H1 (cell line): ENCODE measurements at regions not wholly inside any gene's neighbourhood (a gene's known extent, or its start where the extent isn't known, plus 50 kb on each side); places are given as distances from the start of the nearest gene placed in this dataset.

Source experiments
- CTCF ChIA-PET: fragments of 300-600 bp; sonication (Branson Sonifier 250); formaldehyde crosslinking; loops from one replicate; lab custom pipeline; 2021; ENCODE audit not compliant: partially characterized antibody; lab: Charles Lee
- POLR2A ChIA-PET: fragments of 300-600 bp; sonication (Branson Sonifier 250); formaldehyde crosslinking; loops from one replicate; lab custom pipeline; 2021; ENCODE audit warnings: inconsistent platforms; ENCODE audit not compliant: partially characterized antibody; lab: Charles Lee
- DNase-seq, 2 experiments: peaks; one replicate each; pipeline versions ENCODE4 v3.0.0 to v3.0.0-alpha.2; 2010 to 2022; ENCODE audit warnings: low spot score in 2 of 2, low read depth in 1 of 2, mixed read lengths in 1 of 2
- FAIRE-seq: peaks from 2 replicates; lab custom pipeline; 2011; peaks lifted over from hg19 to GRCh38; lab: Jason Lieb, UNC
- H2AFZ ChIP-seq: 2 replicates; pipeline ENCODE4 v1.8.1; 2012; ENCODE audit warnings: low read length, inconsistent platforms
- H2AK5ac ChIP-seq: 2 replicates; pipeline ENCODE4 v1.6.1; 2013; ENCODE audit warnings: low read depth, low read length
- H2BK120ac ChIP-seq: replicated peaks from 2 replicates; pipeline ENCODE3; 2013; ENCODE audit warnings: low read depth, low read length, inconsistent platforms
- H2BK12ac ChIP-seq: 2 replicates; pipeline ENCODE4 v1.6.1; 2013; ENCODE audit warnings: low read depth, low read length
- H2BK15ac ChIP-seq: 2 replicates; pipeline ENCODE4 v1.6.1; 2013; ENCODE audit warnings: low read length
- H2BK20ac ChIP-seq: 2 replicates; pipeline ENCODE4 v1.6.1; 2013; ENCODE audit warnings: low read length
- H2BK5ac ChIP-seq: 2 replicates; pipeline ENCODE4 v1.6.1; 2013; ENCODE audit warnings: low read depth, low read length
- H3K14ac ChIP-seq: 2 replicates; pipeline ENCODE4 v1.6.1; 2013; ENCODE audit warnings: inconsistent platforms; ENCODE audit not compliant: insufficient read length
- H3K18ac ChIP-seq: 2 replicates; pipeline ENCODE4 v1.6.1; 2013; ENCODE audit warnings: low read length; ENCODE audit errors: extremely low read depth
- H3K23ac ChIP-seq: 2 replicates; pipeline ENCODE4 v1.6.1; 2013; ENCODE audit warnings: inconsistent platforms; ENCODE audit not compliant: insufficient read length
- H3K23me2 ChIP-seq: 2 replicates; pipeline ENCODE4 v1.6.1; 2013; ENCODE audit warnings: low read depth, low read length
- H3K27ac ChIP-seq: 2 replicates; pipeline ENCODE4 v1.6.1; 2011; ENCODE audit warnings: low read depth, low read length, inconsistent platforms
- H3K27me3 ChIP-seq, 4 experiments: replicated peaks in 1 of 4; 1 replicate in 1 of 4; 2 replicates in 3 of 4; pipeline versions ENCODE4 v1.6.1 to v1.8.1; 2011 to 2013; ENCODE audit warnings: low read length in 3 of 4, mild to moderate bottlenecking in 3 of 4, inconsistent platforms in 2 of 4, mixed read lengths in 2 of 4, moderate library complexity in 1 of 4; ENCODE audit not compliant: control insufficient read depth in 3 of 4, insufficient read depth in 3 of 4; ENCODE audit errors: extremely low read depth in 1 of 4
- H3K36me3 ChIP-seq, 4 experiments: 2 replicates each; pipeline versions ENCODE4 v1.6.1 to v1.8.1; 2011 to 2013; ENCODE audit warnings: mild to moderate bottlenecking in 4 of 4, low read length in 3 of 4, moderate library complexity in 2 of 4, control low read depth in 1 of 4, inconsistent platforms in 1 of 4; ENCODE audit not compliant: insufficient read depth in 4 of 4, control insufficient read depth in 2 of 4
- H3K4ac ChIP-seq: replicated peaks from 2 replicates; pipeline ENCODE3; 2013; ENCODE audit warnings: low read length, low read depth, mixed read lengths, inconsistent platforms; ENCODE audit not compliant: insufficient read length
- H3K4me1 ChIP-seq, 4 experiments: replicated peaks in 1 of 4; 1 replicate in 1 of 4; 2 replicates in 3 of 4; pipeline versions ENCODE4 v1.6.1 to v1.8.1; 2011 to 2013; ENCODE audit warnings: low read length in 3 of 4, inconsistent platforms in 2 of 4, mixed read lengths in 1 of 4; ENCODE audit not compliant: insufficient read depth in 4 of 4, control insufficient read depth in 3 of 4
- H3K4me2 ChIP-seq, 2 experiments: 2 replicates each; pipeline versions ENCODE4 v1.6.1 to v1.8.1; 2011 to 2013; ENCODE audit warnings: low read depth in 2 of 2, low read length in 2 of 2, control low read depth in 1 of 2, inconsistent platforms in 1 of 2, mild to moderate bottlenecking in 1 of 2; ENCODE audit not compliant: insufficient read depth in 1 of 2
- H3K4me3 ChIP-seq, 4 experiments: fragments of 200-600, 300-600 bp in 1 of 4; sonication (generic), shearing (Covaris generic), sonication (Bioruptor Twin) in 1 of 4; 2 replicates each; pipeline versions ENCODE4 v1.5.1 to v1.8.1; 2011 to 2016; ENCODE audit warnings: low read length in 4 of 4, low read depth in 3 of 4, control low read depth in 2 of 4, inconsistent platforms in 2 of 4, mild to moderate bottlenecking in 2 of 4, mixed read lengths in 1 of 4, moderate library complexity in 1 of 4; ENCODE audit not compliant: insufficient read depth in 2 of 4; ENCODE audit errors: extremely low read depth in 1 of 4
- H3K56ac ChIP-seq: replicated peaks from 2 replicates; pipeline ENCODE3; 2013; ENCODE audit warnings: low read depth, mild to moderate bottlenecking, mixed read lengths, low read length, inconsistent platforms; ENCODE audit not compliant: insufficient read length
- H3K79me1 ChIP-seq: 2 replicates; pipeline ENCODE4 v1.6.1; 2013; ENCODE audit warnings: low read depth, low read length, control low read depth
- H3K79me2 ChIP-seq, 2 experiments: 2 replicates each; pipeline versions ENCODE4 v1.6.1 to v1.8.1; 2012 to 2013; ENCODE audit warnings: low read length in 2 of 2, mild to moderate bottlenecking in 2 of 2, inconsistent platforms in 1 of 2; ENCODE audit not compliant: insufficient read depth in 2 of 2, control insufficient read depth in 1 of 2
- H3K9ac ChIP-seq, 4 experiments: replicated peaks in 1 of 4; 1 replicate in 1 of 4; 2 replicates in 3 of 4; pipeline versions ENCODE4 v1.6.1 to v1.8.1; 2011 to 2013; ENCODE audit warnings: low read depth in 3 of 4, low read length in 3 of 4, control low read depth in 2 of 4, mild to moderate bottlenecking in 2 of 4, moderate library complexity in 2 of 4, inconsistent platforms in 1 of 4; ENCODE audit errors: extremely low read depth in 1 of 4
- H3K9me3 ChIP-seq, 2 experiments: 2 replicates each; pipeline versions ENCODE4 v1.6.1 to v1.8.1; 2012 to 2013; ENCODE audit warnings: mild to moderate bottlenecking in 2 of 2, moderate library complexity in 2 of 2, control low read depth in 1 of 2, inconsistent platforms in 1 of 2, low read depth in 1 of 2, low read length in 1 of 2, mixed read lengths in 1 of 2; ENCODE audit not compliant: insufficient read depth in 2 of 2
- H4K20me1 ChIP-seq, 2 experiments: replicated peaks in 1 of 2; 2 replicates each; pipeline versions ENCODE3 to v1.8.1; 2011 to 2013; ENCODE audit warnings: inconsistent platforms in 2 of 2, low read length in 2 of 2, mild to moderate bottlenecking in 1 of 2; ENCODE audit not compliant: insufficient read depth in 2 of 2, control insufficient read depth in 1 of 2
- H4K5ac ChIP-seq: 2 replicates; pipeline ENCODE4 v1.6.1; 2013; ENCODE audit warnings: low read length, low read depth, mixed read lengths, inconsistent platforms; ENCODE audit not compliant: insufficient read length
- H4K8ac ChIP-seq: 2 replicates; pipeline ENCODE4 v1.8.0; 2013; ENCODE audit warnings: mild to moderate bottlenecking, moderate library complexity, low read length, inconsistent platforms; ENCODE audit not compliant: insufficient read depth; ENCODE audit errors: extremely low read depth
- H4K91ac ChIP-seq: replicated peaks from 2 replicates; pipeline ENCODE3; 2013; ENCODE audit warnings: low read length, mixed read lengths, inconsistent platforms; ENCODE audit not compliant: insufficient read length
- BRCA1 ChIP-seq: IDR thresholded peaks from 2 replicates; pipeline ENCODE4 v1.6.1; 2012; ENCODE audit warnings: low read depth, low read length, improper control_type of control experiment
- CHD1 ChIP-seq: IDR thresholded peaks from 2 replicates; pipeline ENCODE4 v1.6.1; 2012; ENCODE audit warnings: low read depth, low read length, improper control_type of control experiment
- EP300 ChIP-seq, 2 experiments: IDR thresholded peaks; 1 replicate in 1 of 2; 2 replicates in 1 of 2; pipeline ENCODE4 v1.6.1; 2011 to 2012; ENCODE audit warnings: low read depth in 2 of 2, low read length in 2 of 2, mild to moderate bottlenecking in 2 of 2, borderline replicate concordance in 1 of 2, inconsistent platforms in 1 of 2, moderate library complexity in 1 of 2
- EZH2 ChIP-seq: fragments of 200-600 bp; sonication (generic); IDR thresholded peaks from 2 replicates; pipeline ENCODE4 v1.7.1; 2012; ENCODE audit warnings: low read depth, mild to moderate bottlenecking, moderate library complexity, low read length, inconsistent platforms; ENCODE audit not compliant: severe bottlenecking
- HDAC2 ChIP-seq, 2 experiments: fragments of 300-600 bp in 1 of 2; sonication (generic) in 1 of 2; IDR thresholded peaks; 2 replicates each; pipeline ENCODE4 v1.6.1; 2011 to 2012; ENCODE audit warnings: low read depth in 2 of 2, low read length in 2 of 2, mild to moderate bottlenecking in 2 of 2, moderate library complexity in 2 of 2, borderline replicate concordance in 1 of 2, inconsistent platforms in 1 of 2
- HDAC6 ChIP-seq: IDR thresholded peaks from one replicate; pipeline ENCODE4 v1.7.1; 2012; ENCODE audit warnings: low read depth, mild to moderate bottlenecking, inconsistent platforms, low read length, moderate library complexity
- KDM4A ChIP-seq: IDR thresholded peaks from one replicate; pipeline ENCODE4 v1.7.1; 2012; ENCODE audit warnings: low read depth, mild to moderate bottlenecking, moderate library complexity, low read length, inconsistent platforms; ENCODE audit not compliant: severe bottlenecking
- MAFK ChIP-seq: IDR thresholded peaks from 2 replicates; pipeline ENCODE4 v1.6.1; 2012; ENCODE audit warnings: low read depth, mild to moderate bottlenecking, improper control_type of control experiment, low read length
- POLR2A ChIP-seq, 2 experiments: IDR thresholded peaks; 1 replicate in 1 of 2; 2 replicates in 1 of 2; pipeline ENCODE4 v1.6.1; 2011; ENCODE audit warnings: low read depth in 2 of 2, low read length in 2 of 2, mild to moderate bottlenecking in 2 of 2; ENCODE audit errors: control extremely low read depth in 1 of 2
- SIN3A ChIP-seq, 2 experiments: IDR thresholded peaks in 1 of 2; conservative IDR thresholded peaks in 1 of 2; 2 replicates each; pipeline ENCODE4 v1.6.1; 2011 to 2012; ENCODE audit warnings: low read length in 2 of 2, improper control_type of control experiment in 1 of 2, low read depth in 1 of 2, mild to moderate bottlenecking in 1 of 2
- TAF1 ChIP-seq: IDR thresholded peaks from 2 replicates; pipeline ENCODE4 v1.6.1; 2011; ENCODE audit warnings: mild to moderate bottlenecking, low read depth, low read length
- TCF12 ChIP-seq: IDR thresholded peaks from 2 replicates; pipeline ENCODE4 v1.6.1; 2011; ENCODE audit warnings: low read depth, mild to moderate bottlenecking, low read length
- USF2 ChIP-seq: IDR thresholded peaks from 2 replicates; pipeline ENCODE4 v1.6.1; 2011; ENCODE audit warnings: low read length, improper control_type of control experiment
- ZNF274 ChIP-seq: IDR thresholded peaks from 2 replicates; pipeline ENCODE4 v1.7.0; 2012; ENCODE audit warnings: low read length, borderline replicate concordance; ENCODE audit errors: extremely low read depth
- WGBS, 2 experiments: shearing (Covaris generic) in 1 of 2; methylation state at CpG; one replicate each; pipeline versions ENCODE4 v1.1.6 to v1.1.7; 2013 to 2015; ENCODE audit warnings: low lambda C conversion rate in 2 of 2, mixed read lengths in 2 of 2, inconsistent platforms in 1 of 2, low coverage in 1 of 2, missing lambda C conversion rate in 1 of 2; ENCODE audit not compliant: insufficient replicate concordance in 2 of 2, insufficient coverage in 1 of 2, insufficient read length in 1 of 2; ENCODE audit errors: extremely low coverage in 1 of 2, missing lambda C conversion rate in 1 of 2; 5-methylcytosine and 5-hydroxymethylcytosine counted together

DNA sequence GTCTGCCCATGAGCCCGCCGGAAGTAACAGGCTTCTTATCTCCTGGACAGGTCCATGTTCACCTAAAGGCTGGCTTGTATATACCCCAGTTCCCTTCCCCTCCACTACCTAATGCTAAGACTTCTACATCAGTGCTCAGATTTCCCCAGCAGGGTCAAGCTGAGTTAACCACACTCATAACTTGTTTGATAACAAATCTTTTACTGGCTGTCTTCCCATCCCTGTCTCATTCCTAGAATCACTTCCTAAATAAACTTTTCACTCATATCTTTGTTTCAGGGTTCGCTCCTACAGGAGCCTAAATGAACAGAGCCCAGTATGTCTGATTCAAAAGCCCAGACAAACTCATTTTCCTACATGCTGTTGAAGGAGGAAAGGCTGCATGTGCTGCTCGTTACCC is 94.0 kb upstream of the SOX11 start:
- no peak overlapping the region for H2BK120ac ChIP-seq
- no peak overlapping the region for H2AK5ac ChIP-seq
- 86% methylated on average over 4 of the region's 4 CpGs; no CpG with 5 or more reads in 1 of the 2 experiments for WGBS, 2 experiments
- H4K8ac ChIP-seq, result no peak overlapping the region
- DNase-seq, result no peak
- no peak overlapping the region for H4K5ac ChIP-seq
- H3K9me3 ChIP-seq, result no peaks in the 10 kb centered on the region
- H3K9ac ChIP-seq, result no peak overlapping the region
- H2BK12ac ChIP-seq, result no peak overlapping the region
- no peaks in the 10 kb centered on the region for H3K23me2 ChIP-seq
- H2BK20ac ChIP-seq, result no peak overlapping the region
- no peaks in the 10 kb centered on the region for H3K4me1 ChIP-seq
- POLR2A ChIA-PET, result no interaction called here
- H3K4ac ChIP-seq, result no peak overlapping the region
- no peak overlapping the region for H3K4me3 ChIP-seq
- H3K14ac ChIP-seq, result no peak overlapping the region
- CTCF ChIA-PET, result interaction anchor here (1.3 kb wide), 1 partner anchor 317 kb away, joined by 3 read pairs; no protein-coding TSS in a partner anchor
- no peak overlapping the region for H2BK5ac ChIP-seq
- H4K20me1 ChIP-seq, result no peaks in the 10 kb centered on the region
- FAIRE-seq, result no peak
- H2BK15ac ChIP-seq, result no peak overlapping the region
- no peak overlapping the region for H3K4me2 ChIP-seq
- H3K36me3 ChIP-seq, result no peaks in the 10 kb centered on the region
- no peak overlapping the region for H4K91ac ChIP-seq
- no peak overlapping the region for H3K56ac ChIP-seq
- no peak overlapping the region for H3K18ac ChIP-seq
- H3K27ac ChIP-seq, result no peak overlapping the region
- H3K27me3 ChIP-seq, result no peaks in the 10 kb centered on the region
- H3K23ac ChIP-seq, result no peak overlapping the region
- no peaks in the 10 kb centered on the region for H3K79me2 ChIP-seq
- H3K79me1 ChIP-seq, result no peaks in the 10 kb centered on the region
- no peak overlapping the region for H2AFZ ChIP-seq
- no peak for TF ChIP-seq EZH2
- TF ChIP-seq ZNF274, result no peak
- TF ChIP-seq HDAC6, result no peak
- TF ChIP-seq TCF12, result no peak
- TF ChIP-seq EP300 (IDR thresholded peaks at IDR 0.05; ENCODE audit: borderline replicate concordance in 1 of 2, low read depth in 2 of 2, low read length in 2 of 2), result no peak
- TF ChIP-seq SIN3A (conservative IDR thresholded peaks at IDR 0.05 in 1 of 2, IDR thresholded peaks at IDR 0.05 in 1 of 2; ENCODE audit: low read depth in 1 of 2, low read length in 2 of 2), result no peak
- no peak for TF ChIP-seq USF2
- no peak for TF ChIP-seq TAF1
- no peak for TF ChIP-seq KDM4A
- TF ChIP-seq POLR2A (IDR thresholded peaks at IDR 0.05; ENCODE audit: control extremely low read depth in 1 of 2, low read depth in 2 of 2, low read length in 2 of 2), result no peak
- no peak for TF ChIP-seq MAFK
- no peak for TF ChIP-seq BRCA1
- no peak for TF ChIP-seq CHD1
- no peak for TF ChIP-seq HDAC2 (IDR thresholded peaks at IDR 0.05; ENCODE audit: borderline replicate concordance in 1 of 2, low read depth in 2 of 2, low read length in 2 of 2)
